ENCODE measurements at regions not wholly inside any gene's neighbourhood (a gene's known extent, or its start where the extent isn't known, plus 50 kb on each side); places are given as distances from the start of the nearest gene placed in this dataset.
A peak's percentile ranks its signal among the peaks of the same experiment; 100 is the strongest.

DNA sequence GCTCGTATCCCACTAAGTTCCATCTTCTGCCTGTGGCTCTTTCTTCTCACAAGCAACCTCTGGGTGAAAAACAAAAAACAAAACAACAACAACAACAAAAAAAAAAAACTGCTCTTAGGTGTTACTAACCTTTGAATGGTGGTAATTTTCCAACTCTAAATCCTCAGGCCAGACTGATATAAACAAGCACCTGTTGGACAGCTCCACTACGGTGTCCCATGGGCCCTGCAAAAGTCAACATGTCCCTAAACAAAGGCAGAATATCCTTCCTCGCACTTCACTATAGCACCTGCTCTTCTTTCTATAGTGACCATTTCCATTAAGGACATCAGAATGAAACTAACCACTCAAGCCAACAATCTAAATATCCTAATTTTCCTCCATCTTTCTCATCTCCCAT, 54.6 kb upstream of the PARM1 start:
- no peak for DNase-seq
- Mint-ChIP-seq H3K9me3 (no peaks in the 10 kb centered on the region), H3K27ac (no peak overlapping the region), H3K36me3 (ENCODE audit: low read depth) (no peaks in the 10 kb centered on the region), H3K27me3 (no peaks in the 10 kb centered on the region), H3K4me1 (no peaks in the 10 kb centered on the region), H3K4me3 (no peak overlapping the region)
- intact Hi-C loops (cut with micrococcal nuclease), result loop anchor here (10.0 kb wide), 1 partner anchor 606 kb away; no protein-coding TSS in a partner anchor

DNA sequence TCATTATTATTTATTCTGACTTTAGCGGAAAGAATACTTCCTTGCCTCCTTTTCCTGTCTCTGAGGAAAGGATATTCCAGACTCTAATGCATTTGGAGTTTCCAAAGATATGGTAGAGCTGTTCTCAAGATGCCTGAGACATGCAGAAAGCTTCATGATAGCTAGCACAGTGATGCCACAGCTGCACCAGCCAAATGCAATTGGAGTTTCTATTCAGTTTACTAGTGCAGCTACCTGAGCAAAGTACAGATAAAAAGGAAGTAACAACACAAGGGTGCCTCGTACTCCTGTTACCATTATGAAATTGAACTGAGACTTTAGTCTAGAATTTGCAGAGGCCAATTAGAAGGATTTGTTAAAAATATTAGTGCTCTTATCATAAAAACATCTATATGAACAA, 57.5 kb upstream of the PARM1 start:
- Mint-ChIP-seq H3K27me3 (peaks cover 4% of the 10 kb centered on the region), H3K4me3 (no peak overlapping the region)

DNA sequence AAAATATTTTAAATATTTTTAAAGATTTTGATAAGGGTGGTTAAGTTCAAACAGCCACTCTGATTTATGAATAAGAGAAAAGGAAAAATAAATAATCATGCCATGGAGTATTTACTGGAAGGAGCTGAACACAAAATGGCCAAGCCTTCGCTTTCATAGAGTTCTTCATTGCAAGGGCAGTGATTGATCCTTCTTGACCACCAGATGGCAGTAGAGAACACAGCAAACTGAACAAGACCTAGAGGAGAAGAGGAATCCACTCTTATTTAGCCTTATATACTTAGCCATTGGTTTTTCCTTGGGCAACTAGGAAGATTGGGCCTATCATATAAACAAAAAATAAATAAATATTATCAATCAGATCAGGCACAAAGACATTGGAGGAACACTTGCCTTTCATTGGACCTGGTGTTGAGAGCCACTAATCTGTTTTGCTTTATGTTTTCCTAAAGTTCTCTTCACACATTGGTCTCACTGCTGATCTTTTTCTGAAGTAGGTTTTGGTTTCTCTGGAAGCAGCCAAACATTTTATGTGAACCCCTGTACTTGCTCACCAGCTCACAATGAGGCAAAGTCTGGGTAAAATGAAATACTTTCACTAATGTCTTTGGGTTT, 58.1 kb upstream of the PARM1 start:
- H3K4me3 Mint-ChIP-seq, result no peak overlapping the region
- H3K9me3 Mint-ChIP-seq, result no peaks in the 10 kb centered on the region
- peak; percentile 78 for DNase-seq

More for the DNA sequence above, 57.5 kb upstream of the PARM1 start:
- no peak for DNase-seq
- no peaks in the 10 kb centered on the region for H3K4me1 Mint-ChIP-seq
- no peak overlapping the region for H3K27ac Mint-ChIP-seq
- no peaks in the 10 kb centered on the region for H3K9me3 Mint-ChIP-seq
- H3K36me3 Mint-ChIP-seq (ENCODE audit: low read depth), result no peaks in the 10 kb centered on the region
- intact Hi-C loops (cut with micrococcal nuclease), result loop anchor here (10.0 kb wide), 1 partner anchor 609 kb away; no protein-coding TSS in a partner anchor

DNA sequence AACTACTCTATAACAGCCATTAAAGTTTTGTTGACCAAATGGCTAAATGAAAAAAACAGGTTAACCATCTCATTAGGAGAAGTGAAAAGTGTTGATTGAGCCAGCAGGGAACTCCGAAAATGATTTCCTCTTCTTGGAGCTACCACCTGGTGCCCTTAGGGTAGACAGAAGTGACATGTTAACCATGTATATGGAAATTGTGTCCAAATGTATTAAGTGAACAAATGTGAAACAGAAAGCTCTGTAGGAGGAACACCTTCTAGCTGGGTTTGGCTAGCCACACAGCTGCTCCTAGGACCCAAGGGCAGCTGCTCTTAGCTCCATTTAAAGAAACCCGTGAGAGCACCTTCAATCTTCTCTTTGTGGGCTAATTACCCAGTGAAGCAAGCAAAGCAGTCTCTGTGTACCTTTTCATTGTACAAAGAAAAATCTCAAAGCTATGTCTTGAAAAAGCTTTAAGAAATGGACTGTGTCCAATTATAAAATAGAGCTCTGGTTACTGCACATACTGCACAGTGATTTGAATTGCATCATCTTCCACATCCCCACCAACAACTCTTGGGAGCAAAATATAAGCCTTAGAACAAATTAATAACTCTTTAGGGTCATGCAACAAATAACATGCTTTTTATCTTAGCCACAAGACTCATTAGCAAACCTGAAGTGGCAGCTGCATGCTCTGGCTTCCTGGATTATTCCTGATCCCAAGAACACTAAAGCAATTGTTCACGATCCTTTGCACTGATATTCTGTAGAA, 59.2 kb upstream of the PARM1 start:
- no peak overlapping the region for H3K27ac Mint-ChIP-seq
- H3K9me3 Mint-ChIP-seq, result no peaks in the 10 kb centered on the region
- peaks cover 4% of the 10 kb centered on the region for H3K27me3 Mint-ChIP-seq
- intact Hi-C loops (cut with micrococcal nuclease), result loop anchor here (10.0 kb wide), 1 partner anchor 611 kb away; no protein-coding TSS in a partner anchor
- no peak overlapping the region for H3K4me3 Mint-ChIP-seq
- H3K36me3 Mint-ChIP-seq (ENCODE audit: low read depth), result no peaks in the 10 kb centered on the region
- no peak for DNase-seq
- H3K4me1 Mint-ChIP-seq, result no peaks in the 10 kb centered on the region

More for the DNA sequence above, 58.1 kb upstream of the PARM1 start:
- intact Hi-C loops (cut with micrococcal nuclease), result loop anchor here (10.0 kb wide), 1 partner anchor 610 kb away; no protein-coding TSS in a partner anchor
- Mint-ChIP-seq H3K36me3 (ENCODE audit: low read depth) (no peaks in the 10 kb centered on the region), H3K27me3 (peaks cover 4% of the 10 kb centered on the region), H3K4me1 (no peaks in the 10 kb centered on the region), H3K27ac (no peak overlapping the region)

DNA sequence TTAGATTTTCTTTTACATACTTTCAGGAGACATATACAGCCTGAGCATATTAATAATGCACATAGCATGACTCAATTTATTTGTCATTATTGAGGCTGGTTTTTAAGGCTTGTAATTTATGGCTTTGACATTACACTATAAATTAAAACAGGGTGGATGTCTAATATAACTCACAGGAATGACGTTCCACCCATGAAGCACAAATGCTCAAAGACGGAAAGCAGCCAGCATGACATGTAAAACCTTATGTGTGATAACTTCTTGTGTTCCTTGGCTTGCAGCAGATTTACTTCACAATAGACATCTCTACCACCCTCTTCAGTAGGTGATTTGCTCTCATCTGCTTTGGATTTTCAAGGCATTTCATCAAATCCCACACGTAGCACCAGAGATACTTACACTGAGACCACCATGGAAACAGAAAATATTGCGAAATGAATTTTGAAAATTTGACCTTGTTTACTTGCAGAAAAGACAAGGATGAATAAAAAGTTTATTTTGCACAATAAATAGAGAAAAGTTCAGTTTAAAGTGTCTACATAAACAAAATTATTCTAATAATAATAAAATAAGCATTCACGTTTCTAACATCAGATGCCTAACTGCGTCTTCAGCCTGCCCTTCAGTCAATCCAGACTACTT, 64.7 kb upstream of the BTC start:
- no peak for DNase-seq
- no peaks in the 10 kb centered on the region for H3K9me3 Mint-ChIP-seq
- no peak overlapping the region for H3K27ac Mint-ChIP-seq
- H3K4me1 Mint-ChIP-seq, result no peaks in the 10 kb centered on the region
- no peak overlapping the region for H3K4me3 Mint-ChIP-seq
- intact Hi-C loops (cut with micrococcal nuclease), result no loop called here
- H3K36me3 Mint-ChIP-seq (ENCODE audit: low read depth), result no peaks in the 10 kb centered on the region
- H3K27me3 Mint-ChIP-seq, result peaks cover 1% of the 10 kb centered on the region

DNA sequence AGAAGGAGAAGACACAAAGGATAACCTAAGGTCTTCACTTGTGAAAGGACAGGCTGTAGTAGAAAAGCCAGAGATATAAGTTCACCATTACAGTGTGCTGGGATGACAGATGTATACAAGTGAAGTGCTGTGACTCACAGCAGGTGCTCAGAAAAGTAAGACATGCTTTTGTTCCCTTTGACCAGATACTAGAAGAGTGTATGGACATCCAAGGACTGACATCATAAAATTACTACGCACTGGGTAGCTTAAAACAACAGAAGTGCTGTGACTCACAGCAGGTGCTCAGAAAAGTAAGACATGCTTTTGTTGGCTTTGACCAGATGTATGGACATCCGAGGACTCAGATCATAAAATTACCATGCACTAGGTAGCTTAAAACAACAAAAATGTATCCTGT, 61.6 kb upstream of the BTC start:
- H3K27me3 Mint-ChIP-seq, result no peaks in the 10 kb centered on the region
- intact Hi-C loops (cut with micrococcal nuclease), result no loop called here
- no peak overlapping the region for H3K4me3 Mint-ChIP-seq
- H3K9me3 Mint-ChIP-seq, result no peaks in the 10 kb centered on the region
- no peaks in the 10 kb centered on the region for H3K36me3 Mint-ChIP-seq (ENCODE audit: low read depth)
- no peak for DNase-seq
- no peak overlapping the region for H3K27ac Mint-ChIP-seq
- no peaks in the 10 kb centered on the region for H3K4me1 Mint-ChIP-seq

DNA sequence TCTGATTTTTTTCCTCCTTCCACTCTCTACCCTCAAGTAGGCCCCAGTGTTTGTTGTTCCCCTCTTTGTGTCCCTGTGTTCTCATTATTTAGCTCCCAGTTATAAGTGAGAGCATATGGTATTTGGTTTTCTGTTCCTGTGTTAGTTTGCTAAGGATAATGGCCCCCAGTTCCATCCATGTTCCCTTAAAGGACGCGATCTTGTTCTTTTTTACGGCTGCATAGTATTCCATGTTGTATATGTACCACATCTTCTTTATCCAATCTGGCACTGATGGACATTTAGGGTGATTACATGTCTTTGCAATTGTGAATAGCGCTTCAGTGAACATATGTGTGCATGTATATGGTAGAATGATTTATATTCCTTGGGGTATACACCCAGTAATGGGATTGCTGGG, 54.5 kb upstream of the BTC start:
- intact Hi-C loops (cut with micrococcal nuclease), result no loop called here
- Mint-ChIP-seq H3K4me3 (no peak overlapping the region), H3K27me3 (no peaks in the 10 kb centered on the region), H3K9me3 (peaks cover 12% of the 10 kb centered on the region), H3K36me3 (ENCODE audit: low read depth) (no peaks in the 10 kb centered on the region), H3K4me1 (no peaks in the 10 kb centered on the region), H3K27ac (no peak overlapping the region)
- DNase-seq, result no peak

DNA sequence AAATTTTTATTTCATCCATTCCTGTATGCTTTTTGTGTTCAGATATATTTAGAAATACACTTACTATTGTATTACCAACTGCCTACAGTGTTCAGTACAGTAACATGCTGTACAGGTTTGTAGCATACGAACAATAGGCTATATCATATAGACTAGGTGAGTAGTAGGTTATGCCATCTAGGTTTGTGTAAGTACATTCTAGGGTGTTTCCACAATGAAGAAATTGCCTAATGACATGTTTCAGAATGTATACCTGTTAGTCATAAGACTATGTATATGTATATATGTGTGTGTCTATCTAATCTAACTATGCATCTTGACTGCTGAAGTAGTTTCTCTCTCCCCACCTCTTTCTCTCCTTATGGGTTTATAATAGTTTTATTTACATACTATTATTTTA, 51.5 kb upstream of the BTC start:
- no peaks in the 10 kb centered on the region for H3K27me3 Mint-ChIP-seq
- H3K9me3 Mint-ChIP-seq, result peaks cover 12% of the 10 kb centered on the region
- no peak overlapping the region for H3K27ac Mint-ChIP-seq
- no peak overlapping the region for H3K4me3 Mint-ChIP-seq
- H3K4me1 Mint-ChIP-seq, result no peaks in the 10 kb centered on the region
- H3K36me3 Mint-ChIP-seq (ENCODE audit: low read depth), result no peaks in the 10 kb centered on the region
- intact Hi-C loops (cut with micrococcal nuclease), result no loop called here
- no peak for DNase-seq

Measured in activated CD4-positive, alpha-beta T cell treated with anti-CD3 and anti-CD28 coated beads, Interleukin-2, amount 10 ng/mL, durations not matched to agents 24 days and 14 days (primary cell).